ENCODE measurements at regions not wholly inside any gene's neighbourhood (a gene's known extent, or its start where the extent isn't known, plus 50 kb on each side); places are given as distances from the start of the nearest gene placed in this dataset.
A peak's percentile ranks its signal among the peaks of the same experiment; 100 is the strongest.

GRCh38 chr2:155318710-155319109 is 620.2 kb downstream of the KCNJ3 start:
- Histone ChIP-seq H3K9me3 (ENCODE audit: insufficient read depth, low read depth, low read length) (no peaks in the 10 kb centered on the region), H3K9ac (ENCODE audit: low read depth, low read length, poor library complexity, severe bottlenecking) (no peak overlapping the region), H3K79me2 (ENCODE audit: insufficient read depth, low read length) (no peaks in the 10 kb centered on the region), H2AFZ (ENCODE audit: low read length) (no peak overlapping the region), H3K4me2 (ENCODE audit: low read depth, low read length, poor library complexity, severe bottlenecking) (no peak overlapping the region), H3K4me1 (ENCODE audit: insufficient read depth, low read length, poor library complexity, severe bottlenecking) (no peaks in the 10 kb centered on the region), H3K27me3 (ENCODE audit: insufficient read depth, low read length, poor library complexity, severe bottlenecking) (peaks cover 6% of the 10 kb centered on the region), H3F3A (ENCODE audit: low read depth) (no peaks in the 10 kb centered on the region), H3K36me3 (ENCODE audit: insufficient read depth, low read length) (no peaks in the 10 kb centered on the region), H4K20me1 (ENCODE audit: insufficient read depth, low read length, poor library complexity, severe bottlenecking) (no peaks in the 10 kb centered on the region), H3K9me2 (replicated peaks; ENCODE audit: low read depth, low read length) (no peaks in the 10 kb centered on the region), H3K4me3 (ENCODE audit: low read length, poor library complexity, severe bottlenecking) (no peak overlapping the region)
- TF ChIP-seq EZH2phosphoT487 (IDR thresholded peaks at IDR 0.05; ENCODE audit: borderline replicate concordance), result no peak
- TF ChIP-seq CTCF (conservative IDR thresholded peaks at IDR 0.05; ENCODE audit: low read length), result no peak

- Histone ChIP-seq H3K9me2 (replicated peaks; ENCODE audit: low read depth, low read length) (no peaks in the 10 kb centered on the region), H2AFZ (ENCODE audit: low read length) (no peak overlapping the region), H4K20me1 (ENCODE audit: insufficient read depth, low read length, poor library complexity, severe bottlenecking) (no peaks in the 10 kb centered on the region), H3K36me3 (ENCODE audit: insufficient read depth, low read length) (no peaks in the 10 kb centered on the region), H3F3A (ENCODE audit: low read depth) (no peaks in the 10 kb centered on the region), H3K79me2 (ENCODE audit: insufficient read depth, low read length) (no peaks in the 10 kb centered on the region), H3K4me2 (ENCODE audit: low read depth, low read length, poor library complexity, severe bottlenecking) (no peak overlapping the region), H3K9ac (ENCODE audit: low read depth, low read length, poor library complexity, severe bottlenecking) (no peak overlapping the region), H3K4me1 (ENCODE audit: insufficient read depth, low read length, poor library complexity, severe bottlenecking) (no peaks in the 10 kb centered on the region), H3K4me3 (ENCODE audit: low read length, poor library complexity, severe bottlenecking) (no peak overlapping the region), H3K9me3 (ENCODE audit: insufficient read depth, low read depth, low read length) (no peaks in the 10 kb centered on the region), H3K27me3 (ENCODE audit: insufficient read depth, low read length, poor library complexity, severe bottlenecking) (peaks cover 6% of the 10 kb centered on the region)
- TF ChIP-seq CTCF (conservative IDR thresholded peaks at IDR 0.05; ENCODE audit: low read length) (no peak), EZH2phosphoT487 (IDR thresholded peaks at IDR 0.05; ENCODE audit: borderline replicate concordance) (no peak)
Observed at GRCh38 chr2:155315768-155316167, 617.3 kb downstream of the KCNJ3 start.

- Histone ChIP-seq H2AFZ (ENCODE audit: low read length) (peak overlapping the region; percentile 63; the same call in 1 of the 2 replicates), H3K4me1 (ENCODE audit: insufficient read depth, low read length, poor library complexity, severe bottlenecking) (no peaks in the 10 kb centered on the region), H3K4me2 (ENCODE audit: low read depth, low read length, poor library complexity, severe bottlenecking) (no peak overlapping the region), H3K79me2 (ENCODE audit: insufficient read depth, low read length) (no peaks in the 10 kb centered on the region), H4K20me1 (ENCODE audit: insufficient read depth, low read length, poor library complexity, severe bottlenecking) (no peaks in the 10 kb centered on the region), H3K9ac (ENCODE audit: low read depth, low read length, poor library complexity, severe bottlenecking) (no peak overlapping the region), H3K9me2 (replicated peaks; ENCODE audit: low read depth, low read length) (no peaks in the 10 kb centered on the region), H3F3A (ENCODE audit: low read depth) (no peaks in the 10 kb centered on the region), H3K36me3 (ENCODE audit: insufficient read depth, low read length) (no peaks in the 10 kb centered on the region), H3K9me3 (ENCODE audit: insufficient read depth, low read depth, low read length) (no peaks in the 10 kb centered on the region), H3K4me3 (ENCODE audit: low read length, poor library complexity, severe bottlenecking) (no peak overlapping the region), H3K27me3 (ENCODE audit: insufficient read depth, low read length, poor library complexity, severe bottlenecking) (no peaks in the 10 kb centered on the region)
- no peak for TF ChIP-seq EZH2phosphoT487 (IDR thresholded peaks at IDR 0.05; ENCODE audit: borderline replicate concordance)
- TF ChIP-seq CTCF (conservative IDR thresholded peaks at IDR 0.05; ENCODE audit: low read length), result peak; percentile 90
Observed at GRCh38 chr2:155310589-155310988, 612.1 kb downstream of the KCNJ3 start.
